HG03060 (cell line): ENCODE measurements at regions not wholly inside any gene's neighbourhood (a gene's known extent, or its start where the extent isn't known, plus 50 kb on each side); places are given as distances from the start of the nearest gene placed in this dataset.
A peak's percentile ranks its signal among the peaks of the same experiment; 100 is the strongest.
"Not testable (repeated sequence)": the region's sequence is repeated elsewhere in the genome, so short reads cannot be mapped to it uniquely, and the experiment has no call there.

Source experiments
- ATAC-seq: cut with Tn5 transposase; IDR thresholded peaks from one replicate; pipeline ENCODE4 v1.9.1; 2021; ENCODE audit warnings: low read depth, moderate number of reproducible peaks; ENCODE audit not compliant: unreplicated experiment

DNA sequence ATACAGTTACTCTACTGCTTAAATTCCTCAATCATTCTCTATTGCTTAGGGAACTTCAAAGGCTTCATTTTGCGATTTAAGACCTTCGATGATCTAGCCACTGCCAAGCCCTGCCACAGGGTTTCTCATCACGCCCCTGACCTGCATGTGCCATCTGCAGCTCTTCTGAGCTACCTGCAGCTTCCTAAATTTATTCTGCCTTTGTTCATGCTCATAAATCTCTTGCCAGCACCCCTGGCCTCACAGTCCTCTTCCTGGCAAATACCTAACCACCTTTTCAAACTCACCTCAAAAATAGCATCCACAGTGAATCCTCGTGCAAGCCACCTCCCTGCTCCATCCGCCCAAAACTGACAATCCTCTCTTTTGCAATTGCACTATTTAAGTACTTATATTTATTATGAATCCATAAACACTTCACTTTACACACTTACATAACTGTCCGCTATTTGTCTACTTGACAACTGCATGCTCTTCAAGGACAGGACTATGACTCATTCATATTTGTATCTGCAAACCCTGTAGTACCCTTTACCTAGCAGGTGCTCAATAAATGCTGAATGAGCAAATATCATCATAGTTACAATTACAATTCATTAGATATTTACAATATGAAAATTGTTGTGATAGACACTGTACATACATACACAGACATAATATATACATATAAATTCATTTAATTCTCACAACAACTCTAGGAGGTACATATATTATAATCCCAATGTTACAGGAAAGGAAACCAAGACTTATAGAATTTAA, 280.0 kb upstream of the RASGEF1B start:
- no peak for ATAC-seq

- ATAC-seq: no peak
These were observed 275.7 kb upstream of the RASGEF1B start for GRCh38 chr4:81747242-81747930.

GRCh38 chr4:81746773-81747172, 275.1 kb upstream of the RASGEF1B start:
- ATAC-seq: no peak

GRCh38 chr4:81746071-81746470, 274.4 kb upstream of the RASGEF1B start:
- no peak for ATAC-seq

DNA sequence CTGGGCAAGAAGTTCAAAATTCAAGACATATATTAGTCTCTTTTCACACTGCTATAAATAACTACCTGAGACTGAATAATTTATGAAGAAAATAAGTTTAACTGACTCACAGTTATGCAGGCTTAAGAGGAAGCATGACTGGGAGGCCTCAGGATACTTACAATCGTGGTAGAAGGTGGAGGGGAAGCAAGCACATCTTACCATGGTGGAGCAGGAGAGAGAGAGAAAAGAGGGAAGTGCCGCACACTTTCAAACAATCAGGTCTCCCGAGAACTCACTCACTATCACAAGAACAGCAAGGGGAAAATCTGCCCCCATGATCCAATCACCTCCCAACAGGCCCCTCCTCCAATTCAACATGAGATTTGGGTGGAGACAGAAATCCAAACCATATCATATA, 273.3 kb upstream of the RASGEF1B start:
- no peak for ATAC-seq

DNA sequence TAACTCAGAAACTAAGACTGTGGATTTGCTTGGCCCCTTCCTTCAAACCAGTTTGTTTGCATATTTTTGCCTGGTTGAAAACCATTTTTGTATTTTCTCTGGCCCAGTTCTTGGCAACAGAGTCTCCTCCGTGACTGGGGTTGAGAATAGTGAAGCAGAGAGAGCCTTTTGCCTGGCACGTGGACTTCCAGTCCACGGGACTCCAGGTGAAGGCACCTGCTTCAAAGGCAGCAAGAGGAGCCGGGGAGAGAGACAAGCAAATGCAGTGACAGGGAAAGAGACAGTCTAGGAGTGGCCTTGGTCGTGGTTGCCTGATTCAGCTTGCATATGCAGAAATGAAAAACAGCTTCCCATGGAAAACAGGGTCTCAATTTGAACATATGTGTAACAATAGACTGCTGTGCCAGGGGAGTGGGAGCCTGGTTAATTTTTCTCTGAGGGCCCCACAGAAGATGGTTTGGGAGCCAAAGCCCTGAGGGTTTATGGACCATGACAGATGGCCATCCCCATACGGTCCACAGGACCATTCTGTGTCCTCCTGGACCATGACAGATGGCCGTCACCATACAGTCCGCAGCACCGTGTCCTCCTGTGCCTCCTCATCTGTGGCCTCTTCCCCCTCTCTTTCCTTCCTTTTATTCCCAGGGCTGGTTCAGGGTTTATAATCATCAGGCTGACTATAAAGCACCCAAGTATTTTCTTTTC, 272.2 kb upstream of the RASGEF1B start:
- no peak for ATAC-seq

DNA sequence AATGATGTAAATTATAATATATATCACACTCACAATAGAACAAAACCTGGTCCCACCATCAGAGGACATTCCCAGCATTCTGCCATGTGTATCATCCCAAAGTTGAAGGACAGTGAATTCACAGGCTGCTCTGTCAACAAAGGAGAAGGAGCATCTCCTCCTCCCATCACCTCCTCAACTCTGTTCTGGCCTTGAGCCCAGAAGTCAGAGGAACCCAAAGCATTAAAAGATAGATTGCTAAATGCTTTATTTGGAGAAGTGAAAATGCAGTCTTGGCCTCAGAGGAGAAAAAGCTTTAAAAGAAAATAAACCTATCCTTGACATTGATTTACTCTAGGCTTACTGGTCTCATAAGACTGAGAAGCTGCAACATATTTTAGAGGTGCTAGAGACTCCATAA, 268.8 kb upstream of the RASGEF1B start:
- no peak for ATAC-seq

- ATAC-seq: no peak
These were observed 267.2 kb upstream of the RASGEF1B start for GRCh38 chr4:81738891-81739290.

GRCh38 chr4:81737865-81738559, 266.3 kb upstream of the RASGEF1B start:
- ATAC-seq: no peak

GRCh38 chr4:81736324-81736723, 264.6 kb upstream of the RASGEF1B start:
- ATAC-seq: no peak

DNA sequence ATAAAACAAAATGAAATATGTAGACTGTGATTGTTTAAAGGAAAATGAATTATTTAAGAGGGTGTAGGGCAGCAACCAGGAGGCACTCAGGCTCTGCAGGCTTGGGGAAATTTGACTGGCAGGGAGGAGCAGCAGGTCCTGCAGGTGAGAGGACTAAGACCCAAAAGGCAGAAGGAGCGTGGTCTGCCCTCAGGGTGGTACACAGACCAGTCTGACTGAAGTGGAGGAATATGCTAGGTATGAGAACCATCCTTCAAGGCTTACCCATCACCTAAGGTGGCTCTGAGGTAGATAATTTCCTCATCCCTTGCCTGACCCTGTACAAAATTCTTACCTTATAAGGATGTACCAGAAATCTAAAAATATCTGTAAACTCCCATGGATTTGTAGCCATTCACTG, 261.3 kb upstream of the RASGEF1B start:
- no peak for ATAC-seq

DNA sequence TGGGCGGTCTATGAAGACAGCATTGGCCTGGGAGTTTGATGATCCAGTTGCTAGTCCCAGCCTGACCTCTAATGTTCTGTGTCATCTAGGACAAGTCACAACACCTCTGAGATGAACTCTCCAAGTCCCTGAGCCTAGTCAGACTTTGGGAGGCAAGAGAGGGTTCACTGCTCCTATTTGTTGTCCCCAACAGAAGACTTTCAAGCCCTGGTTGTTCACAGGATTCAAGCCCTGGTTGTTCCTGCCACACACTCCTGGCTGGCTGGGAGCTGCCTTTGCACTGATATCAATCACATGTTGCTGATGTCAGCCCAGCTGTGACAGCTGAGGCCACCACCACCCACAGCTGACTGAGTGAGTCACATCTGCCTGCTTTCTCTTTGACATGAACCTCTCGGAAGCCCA, 253.2 kb upstream of the RASGEF1B start:
- ATAC-seq: peak; percentile 98

GRCh38 chr4:81723927-81724587, 252.3 kb upstream of the RASGEF1B start:
- ATAC-seq: no peak

DNA sequence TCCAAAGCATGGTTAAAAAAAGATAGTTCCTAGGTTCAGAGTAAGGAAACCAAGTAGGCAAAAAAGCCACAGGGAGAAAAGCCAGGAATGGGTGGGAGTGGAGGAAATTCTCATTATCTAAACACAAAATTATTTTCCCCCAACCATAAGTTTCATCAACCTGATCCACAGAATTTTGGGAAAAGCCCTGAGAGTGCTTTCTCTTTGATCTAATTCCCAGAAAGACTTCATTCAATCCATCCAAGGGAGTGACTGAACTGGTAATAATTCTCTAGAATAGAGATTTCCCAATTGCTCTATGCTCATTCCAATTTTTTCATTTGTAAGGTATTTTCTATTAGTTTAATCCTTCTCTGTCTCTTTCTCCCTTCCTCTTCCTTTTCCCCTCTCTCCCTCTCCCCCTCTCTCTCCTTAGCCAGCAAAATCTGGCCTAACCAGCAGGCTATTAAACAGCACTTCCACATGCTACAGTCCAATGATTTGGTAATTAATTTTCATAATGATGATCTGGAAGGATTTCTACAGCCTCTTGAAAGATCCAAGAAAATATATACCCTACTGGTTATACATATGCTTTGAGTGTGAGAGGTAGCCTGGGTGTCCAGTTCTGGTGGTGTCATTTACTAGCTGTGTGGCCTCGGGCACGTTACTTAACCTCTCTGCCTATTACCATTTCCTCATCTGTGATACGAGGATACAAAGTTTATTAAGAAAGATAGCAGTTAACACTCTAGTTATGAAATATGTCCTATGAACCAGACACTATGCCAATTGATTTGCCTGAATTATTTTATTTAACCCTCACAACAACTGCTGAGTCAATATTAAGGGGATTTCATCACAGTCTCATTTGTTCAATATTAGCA, 251.5 kb upstream of the RASGEF1B start:
- no peak for ATAC-seq

GRCh38 chr4:81722290-81722851, 250.7 kb upstream of the RASGEF1B start:
- ATAC-seq: no peak

- no peak for ATAC-seq
These were observed 244.1 kb upstream of the RASGEF1B start for GRCh38 chr4:81715757-81716156.

DNA sequence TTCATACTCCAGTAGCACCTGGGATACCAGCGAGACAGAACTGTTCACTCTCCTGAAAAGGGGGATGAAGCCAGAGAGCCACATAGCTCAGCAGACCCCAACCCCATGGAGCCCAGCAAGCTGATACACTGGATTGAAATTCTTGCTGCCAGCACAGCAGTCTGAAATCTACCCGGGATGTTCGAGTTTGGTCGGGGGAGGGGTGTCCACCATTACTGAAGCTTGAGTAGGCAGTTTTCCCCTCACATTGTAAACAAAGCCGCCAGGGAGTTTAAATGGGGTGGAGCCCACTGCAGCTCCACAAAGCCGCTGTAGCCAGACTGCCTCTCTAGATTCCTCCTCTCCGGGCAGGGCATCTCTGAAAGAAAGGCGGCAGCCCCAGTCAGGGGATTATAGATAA, 243.7 kb upstream of the RASGEF1B start:
- ATAC-seq: not testable (repeated sequence)

- ATAC-seq: no peak
These were observed 242.6 kb upstream of the RASGEF1B start for GRCh38 chr4:81714291-81714690.

- ATAC-seq: no peak
These were observed 241.0 kb upstream of the RASGEF1B start for GRCh38 chr4:81712714-81713113.
